ENCODE measurements at regions not wholly inside any gene's neighbourhood (a gene's known extent, or its start where the extent isn't known, plus 50 kb on each side); places are given as distances from the start of the nearest gene placed in this dataset.
A peak's percentile ranks its signal among the peaks of the same experiment; 100 is the strongest.

- no peak for DNase-seq (ENCODE audit: low spot score)
Measured at GRCh38 chr6:19268117-19268516, 569.1 kb upstream of the ID4 start.

- no peak for DNase-seq (ENCODE audit: low spot score)
Measured at GRCh38 chr6:19268718-19269117, 568.5 kb upstream of the ID4 start.

- DNase-seq (ENCODE audit: low spot score) = no peak
Measured at GRCh38 chr6:19269341-19269898, 567.8 kb upstream of the ID4 start.

DNA sequence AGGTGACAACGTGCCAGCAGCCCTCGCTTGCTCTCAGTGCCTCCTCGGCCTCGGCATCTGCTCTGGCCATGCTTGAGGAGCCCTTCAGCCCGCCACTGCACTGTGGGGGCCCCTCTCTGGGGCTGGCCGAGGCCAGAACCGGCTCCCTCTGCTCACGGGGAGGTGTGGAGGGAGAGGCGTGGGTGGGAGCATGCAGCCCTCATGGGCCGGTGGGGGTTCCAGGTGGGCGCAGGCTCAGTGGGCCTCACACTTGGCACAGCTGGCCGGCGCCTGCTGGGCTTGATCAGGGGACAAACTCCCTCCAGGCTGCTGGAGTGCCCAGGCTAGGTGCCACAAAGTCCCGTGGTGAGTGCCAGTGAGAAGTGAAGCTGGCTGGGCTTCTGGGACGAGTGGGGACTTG, 566.6 kb upstream of the ID4 start:
- no peak for DNase-seq (ENCODE audit: low spot score)

GRCh38 chr6:19279273-19279684, 557.9 kb upstream of the ID4 start:
- DNase-seq (ENCODE audit: low spot score) = no peak

DNA sequence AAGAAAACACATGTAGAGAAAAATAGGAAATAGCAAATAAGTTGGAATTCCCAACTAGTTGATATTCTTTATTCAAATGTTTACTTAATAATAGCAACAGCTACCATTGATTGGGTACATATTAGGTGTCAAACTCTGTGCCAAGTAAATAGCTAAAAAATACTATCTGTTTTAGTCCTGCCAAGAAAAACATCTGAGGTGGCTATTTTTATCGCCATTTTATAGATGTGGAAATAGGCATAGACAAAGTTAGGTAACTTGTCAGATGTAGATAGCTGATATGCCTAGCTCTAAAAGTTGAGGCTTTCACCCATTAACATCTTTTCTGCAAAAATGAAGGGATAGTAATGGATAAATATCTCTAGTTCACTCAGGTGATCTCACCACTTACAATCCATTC, 549.2 kb upstream of the ID4 start:
- DNase-seq (ENCODE audit: low spot score) = no peak

- no peak for DNase-seq (ENCODE audit: low spot score)
Measured at GRCh38 chr6:19289457-19289856, 547.7 kb upstream of the ID4 start.

GRCh38 chr6:19297880-19298279, 539.3 kb upstream of the ID4 start:
- no peak for DNase-seq (ENCODE audit: low spot score)

DNA sequence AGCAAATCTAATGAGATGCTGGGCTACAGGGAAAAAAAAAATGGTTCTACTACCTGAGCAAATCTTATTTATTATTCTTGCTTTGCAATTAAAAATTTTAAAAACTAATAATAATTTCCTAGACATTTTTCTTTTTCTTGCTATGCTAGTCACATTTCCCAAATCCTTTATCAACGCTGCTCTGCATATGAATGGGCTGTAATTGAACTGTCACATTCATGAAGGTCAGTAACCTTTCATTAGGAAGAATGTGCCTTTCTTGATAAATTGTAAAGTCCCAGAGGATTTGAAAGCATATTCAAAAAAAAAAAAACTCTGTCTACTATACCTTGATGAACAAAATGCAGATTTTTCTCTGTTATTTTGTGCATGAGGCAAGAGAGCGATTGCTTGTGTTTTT, 538.7 kb upstream of the ID4 start:
- no peak for DNase-seq (ENCODE audit: low spot score)

GRCh38 chr6:19299129-19299528, 538.0 kb upstream of the ID4 start:
- DNase-seq (ENCODE audit: low spot score) = no peak

DNA sequence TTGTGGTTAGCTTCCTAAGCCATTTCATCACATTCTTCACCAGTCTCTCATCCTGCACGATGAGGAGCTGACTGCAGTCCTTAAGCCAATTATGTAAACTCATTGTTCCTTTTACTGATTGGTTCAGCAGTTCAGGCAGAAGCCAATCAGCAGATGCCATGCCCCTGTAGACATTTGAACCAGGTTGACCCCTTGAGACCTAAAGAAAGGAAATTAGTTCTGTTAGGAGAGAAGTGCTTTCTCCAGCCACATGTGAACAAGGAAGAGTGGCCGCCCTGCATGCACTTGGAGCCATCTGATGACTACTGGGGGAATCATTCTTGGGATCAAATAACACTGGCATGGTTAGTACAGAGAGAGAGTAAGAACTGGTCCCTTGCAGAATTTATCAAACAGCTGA, 535.2 kb upstream of the ID4 start:
- peak; percentile 25 for DNase-seq (ENCODE audit: low spot score)

DNA sequence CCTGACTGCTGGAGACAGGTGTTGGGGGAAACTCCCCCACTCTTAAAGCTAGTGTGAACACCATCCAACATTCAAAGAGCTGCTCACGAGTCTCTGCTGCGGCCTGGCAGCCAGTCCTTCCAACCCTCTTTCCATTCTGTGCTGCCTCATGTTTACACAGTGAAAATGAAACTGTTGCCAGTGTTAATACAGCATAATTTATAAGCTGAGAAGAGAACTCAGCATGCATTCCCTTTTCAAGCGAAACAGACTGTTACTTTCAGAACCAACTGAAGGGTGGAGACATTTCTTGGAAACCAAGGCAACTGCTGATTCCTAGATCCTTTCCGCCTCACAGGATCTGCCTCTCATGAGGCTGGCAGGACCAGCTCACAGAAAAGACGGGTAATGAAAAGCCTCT, 533.8 kb upstream of the ID4 start:
- no peak for DNase-seq (ENCODE audit: low spot score)

DNA sequence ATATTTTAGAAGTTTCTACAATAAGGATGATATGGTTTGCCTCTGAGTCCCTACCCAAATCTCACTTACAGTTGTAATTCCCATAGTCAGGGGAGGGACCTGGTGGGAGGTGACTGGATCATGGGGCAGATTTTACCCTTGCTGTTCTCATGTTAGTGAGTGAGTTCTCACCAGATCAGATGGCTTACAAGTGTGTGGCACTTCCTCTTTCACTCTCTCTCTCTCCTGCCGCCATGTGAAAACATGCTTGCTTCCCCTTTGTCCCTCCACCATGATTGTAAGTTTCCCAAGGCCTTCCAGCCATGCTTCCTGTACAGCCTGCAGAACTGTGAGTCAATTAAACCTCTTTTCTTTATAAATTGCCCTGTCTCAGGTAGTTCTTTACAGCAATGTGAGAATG, 527.5 kb upstream of the ID4 start:
- no peak for DNase-seq (ENCODE audit: low spot score)

DNA sequence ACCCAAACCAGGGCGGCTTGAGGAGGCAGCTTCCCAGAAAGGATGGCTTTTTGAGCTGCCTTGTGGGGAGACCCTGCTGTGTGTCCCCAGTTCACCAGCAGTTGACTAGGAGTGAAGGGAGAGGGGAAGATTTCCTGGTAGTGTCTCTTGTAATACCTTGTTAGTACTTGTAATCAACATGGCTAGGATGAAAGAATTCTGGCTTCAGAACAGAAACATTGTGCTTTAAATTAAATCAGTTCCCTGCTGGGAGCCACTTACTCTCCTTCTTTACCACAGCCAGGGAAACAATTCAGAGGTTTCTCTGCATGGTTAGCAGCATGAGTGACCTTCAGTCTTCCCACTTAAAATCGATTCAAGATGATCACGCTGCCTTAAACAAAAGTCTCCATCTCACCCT, 525.4 kb upstream of the ID4 start:
- DNase-seq (ENCODE audit: low spot score) = no peak

DNA sequence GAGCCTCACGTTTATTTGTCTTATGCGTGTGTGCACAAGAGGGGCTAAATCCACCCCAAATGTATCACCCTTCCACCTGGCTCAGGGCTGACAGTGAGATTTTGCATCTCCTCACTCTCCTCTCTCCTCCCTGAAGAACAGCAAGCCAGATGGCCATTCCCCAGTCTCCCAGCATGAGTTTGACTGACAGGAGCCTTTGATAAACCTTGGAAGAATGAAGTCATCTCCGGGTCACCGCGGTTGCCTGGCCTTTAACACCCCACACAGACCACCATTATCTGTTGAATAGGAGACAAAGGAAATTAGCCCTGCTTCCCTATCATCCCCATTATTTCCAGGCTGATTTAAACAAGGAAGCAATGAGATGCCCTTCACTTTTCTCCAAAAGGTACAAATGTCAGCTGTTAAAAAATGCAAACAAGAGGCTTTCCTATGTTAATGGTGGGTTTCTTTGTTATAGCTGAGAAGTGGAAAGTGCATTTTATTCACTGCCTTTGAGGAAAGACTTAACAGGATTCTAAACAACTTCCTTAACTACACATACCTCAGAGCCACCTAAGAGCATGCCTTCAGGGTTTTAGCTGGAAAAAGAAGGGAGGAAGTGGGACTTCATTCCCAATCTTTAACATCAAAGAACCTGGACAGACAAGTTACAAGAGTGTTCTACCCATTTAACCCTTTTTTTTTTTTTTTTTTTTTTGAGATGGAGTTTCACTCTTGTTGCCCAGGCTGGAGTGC, 524.8 kb upstream of the ID4 start:
- no peak for DNase-seq (ENCODE audit: low spot score)

DNA sequence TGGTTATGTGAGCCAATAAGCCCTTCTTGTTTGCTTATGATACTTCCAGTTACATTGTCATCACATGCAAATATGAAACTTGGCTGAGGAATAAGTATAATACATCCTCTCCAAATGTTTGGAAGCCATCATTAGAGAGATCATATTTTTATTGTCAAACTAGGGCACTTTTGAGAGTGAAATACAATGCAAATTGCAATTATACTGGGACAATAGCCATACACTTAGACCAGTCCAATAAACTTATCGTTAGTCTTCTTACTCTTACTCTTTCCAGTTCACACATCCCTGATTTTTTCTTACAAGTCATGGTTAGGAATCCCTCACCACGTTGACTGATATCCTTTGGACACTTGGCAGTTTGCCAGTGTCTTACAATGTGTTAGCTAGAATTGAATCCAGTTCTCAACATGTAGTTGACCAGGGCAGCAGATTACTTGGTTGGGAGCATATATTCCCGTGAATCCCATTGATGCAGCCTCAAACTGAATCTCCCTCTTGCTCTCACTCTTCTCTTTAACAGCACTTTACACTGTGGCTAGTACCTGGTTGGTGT, 519.7 kb upstream of the ID4 start:
- no peak for DNase-seq (ENCODE audit: low spot score)

- no peak for DNase-seq (ENCODE audit: low spot score)
Measured at GRCh38 chr6:19319005-19319404, 518.2 kb upstream of the ID4 start.

- DNase-seq (ENCODE audit: low spot score) = no peak
Measured at GRCh38 chr6:19320111-19320581, 517.0 kb upstream of the ID4 start.

DNA sequence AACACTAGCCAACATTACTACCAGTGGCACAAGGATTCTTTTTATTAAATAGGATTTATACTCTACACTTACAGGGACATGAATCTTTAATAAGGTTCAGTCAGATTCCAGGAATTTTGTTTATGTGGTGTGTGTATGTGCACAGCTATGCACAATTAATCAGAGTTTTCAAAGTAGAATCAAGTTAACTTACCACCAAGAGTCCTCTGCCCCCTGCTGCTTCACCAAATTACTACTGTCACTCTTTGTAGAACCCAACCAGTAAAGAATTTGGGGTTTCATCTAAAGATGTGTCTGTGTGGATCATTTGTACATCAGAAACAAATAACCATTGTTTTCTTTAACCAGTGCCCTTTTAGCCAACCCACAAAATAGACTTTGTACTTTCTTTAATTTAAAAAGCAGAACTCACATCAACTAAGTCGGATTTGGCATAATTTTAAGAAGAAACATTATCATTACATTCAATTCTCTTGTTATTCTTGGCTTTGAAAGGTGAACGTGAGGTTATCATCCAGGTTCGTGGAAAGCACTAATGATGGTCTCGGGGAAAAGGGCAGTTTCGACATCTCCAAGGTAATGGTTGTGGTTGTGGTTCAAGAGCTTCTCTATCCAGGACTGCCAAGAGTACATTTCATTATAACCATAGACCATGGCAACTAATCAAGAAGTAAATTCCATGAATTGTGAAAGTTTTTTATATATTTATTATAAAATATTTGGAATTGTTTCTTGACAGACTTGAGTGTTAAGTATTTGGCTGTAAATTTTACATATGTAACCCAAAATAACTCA, 514.3 kb upstream of the ID4 start:
- DNase-seq (ENCODE audit: low spot score) = no peak

- DNase-seq (ENCODE audit: low spot score) = no peak
Measured at GRCh38 chr6:19324376-19324775, 512.8 kb upstream of the ID4 start.

DNA sequence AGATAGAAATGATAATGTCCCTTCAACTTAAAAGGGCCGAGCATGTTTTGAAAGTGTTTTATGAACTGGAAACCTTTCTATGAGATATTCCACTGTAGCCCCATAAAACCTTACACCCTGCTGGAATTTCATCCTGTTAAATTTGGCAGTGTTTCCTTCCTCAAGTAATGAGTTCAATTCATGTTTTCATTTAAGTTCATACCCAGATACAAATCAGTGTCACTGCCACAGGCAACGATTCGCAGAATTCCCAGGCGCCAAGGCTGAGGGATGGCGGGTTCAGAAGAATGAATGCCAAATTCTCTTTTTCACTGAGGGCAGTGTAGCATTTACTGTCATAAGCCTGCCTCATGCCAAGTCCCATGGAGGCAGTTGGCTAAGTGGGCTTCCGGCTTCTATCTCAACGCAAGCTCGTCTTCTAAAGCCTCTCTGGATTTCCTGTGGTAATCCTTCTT, 511.8 kb upstream of the ID4 start:
- DNase-seq (ENCODE audit: low spot score) = no peak

GRCh38 chr6:19327241-19327640, 509.9 kb upstream of the ID4 start:
- DNase-seq (ENCODE audit: low spot score) = no peak

DNA sequence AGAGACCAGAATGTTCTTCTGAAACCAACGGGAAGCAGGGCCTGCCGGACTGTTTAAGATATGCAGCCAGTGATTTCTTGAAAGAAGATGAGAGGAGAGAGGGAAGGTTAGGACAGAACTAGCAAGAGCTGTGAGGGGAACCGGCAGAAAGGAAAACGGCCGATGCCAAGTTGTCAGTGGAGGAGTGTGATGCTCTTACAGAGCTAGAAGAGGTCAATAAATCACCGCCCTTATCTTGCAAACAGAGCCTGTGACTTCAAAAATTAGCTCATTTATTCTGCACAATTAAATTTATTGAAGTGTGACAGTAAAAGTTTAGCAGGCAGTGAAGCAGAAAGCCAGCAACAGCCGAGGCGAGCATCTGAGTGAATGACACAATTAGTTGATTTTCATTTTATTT, 509.5 kb upstream of the ID4 start:
- no peak for DNase-seq (ENCODE audit: low spot score)

Measured in AG08396 (cell line).